Mesenchymal stem cell (in vitro differentiated cells and primary cell): ENCODE measurements at regions not wholly inside any gene's neighbourhood (a gene's known extent, or its start where the extent isn't known, plus 50 kb on each side); places are given as distances from the start of the nearest gene placed in this dataset.

Experiments used
- DNase-seq: peaks from one replicate; pipeline ENCODE4 v3.0.0-alpha.2; 2013
- H2AFZ ChIP-seq: one replicate; pipeline ENCODE4 v1.6.1; 2013; ENCODE audit warnings: low read depth, mild to moderate bottlenecking, control low read depth, inconsistent platforms, low read length, moderate library complexity
- H2AK5ac ChIP-seq: 2 replicates; pipeline ENCODE4 v1.6.1; 2013; ENCODE audit warnings: low read length, moderate library complexity, mild to moderate bottlenecking, inconsistent platforms; ENCODE audit not compliant: severe bottlenecking
- H2BK120ac ChIP-seq: one replicate; pipeline ENCODE4 v1.6.1; 2013; ENCODE audit warnings: low read depth, mild to moderate bottlenecking, inconsistent platforms, low read length, moderate library complexity
- H2BK12ac ChIP-seq, 2 experiments: one replicate each; pipeline ENCODE4 v1.6.1; 2013; ENCODE audit warnings: inconsistent platforms in 2 of 2, low read length in 2 of 2, mild to moderate bottlenecking in 2 of 2, moderate library complexity in 2 of 2, control low read depth in 1 of 2
- H2BK15ac ChIP-seq: one replicate; pipeline ENCODE4 v1.6.1; 2013; ENCODE audit warnings: mild to moderate bottlenecking, low read depth, inconsistent platforms; ENCODE audit not compliant: poor library complexity, severe bottlenecking
- H2BK5ac ChIP-seq: 2 replicates; pipeline ENCODE4 v1.6.1; 2013; ENCODE audit warnings: low read depth, mild to moderate bottlenecking, low read length, control low read depth, inconsistent platforms; ENCODE audit not compliant: poor library complexity, severe bottlenecking
- H3K14ac ChIP-seq, 2 experiments: one replicate each; pipeline ENCODE4 v1.6.1; 2013; ENCODE audit warnings: inconsistent platforms in 2 of 2, low read length in 2 of 2, control low read depth in 1 of 2, mild to moderate bottlenecking in 1 of 2, moderate library complexity in 1 of 2
- H3K18ac ChIP-seq, 2 experiments: one replicate each; pipeline ENCODE4 v1.6.1; 2013; ENCODE audit warnings: inconsistent platforms in 2 of 2, low read length in 2 of 2, control low read depth in 1 of 2, low read depth in 1 of 2, mild to moderate bottlenecking in 1 of 2
- H3K23ac ChIP-seq, 2 experiments: one replicate each; pipeline ENCODE4 v1.6.1; 2013; ENCODE audit warnings: inconsistent platforms in 2 of 2, low read length in 2 of 2, mild to moderate bottlenecking in 2 of 2, moderate library complexity in 2 of 2, control low read depth in 1 of 2
- H3K27ac ChIP-seq: 2 replicates; pipeline ENCODE4 v1.5.1; 2013; ENCODE audit warnings: mild to moderate bottlenecking, moderate library complexity, low read length, control low read depth, inconsistent platforms; ENCODE audit not compliant: poor library complexity, severe bottlenecking
- H3K27me3 ChIP-seq, 2 experiments: 2 replicates each; pipeline versions ENCODE4 v1.6.1 to v1.7.0; 2013; ENCODE audit warnings: low read length in 2 of 2, mild to moderate bottlenecking in 2 of 2, moderate library complexity in 2 of 2, control low read depth in 1 of 2, inconsistent platforms in 1 of 2; ENCODE audit not compliant: control insufficient read depth in 1 of 2, insufficient read depth in 1 of 2
- H3K36me3 ChIP-seq, 2 experiments: 2 replicates each; pipeline versions ENCODE4 v1.6.1 to v1.7.0; 2013; ENCODE audit warnings: low read length in 2 of 2, control low read depth in 1 of 2, inconsistent platforms in 1 of 2, low read depth in 1 of 2, mild to moderate bottlenecking in 1 of 2; ENCODE audit not compliant: insufficient read depth in 2 of 2, control insufficient read depth in 1 of 2
- H3K4ac ChIP-seq, 2 experiments: one replicate each; pipeline ENCODE4 v1.6.1; 2013; ENCODE audit warnings: inconsistent platforms in 2 of 2, low read length in 2 of 2, mild to moderate bottlenecking in 2 of 2, moderate library complexity in 2 of 2, control low read depth in 1 of 2, low read depth in 1 of 2
- H3K4me1 ChIP-seq: 2 replicates; pipeline ENCODE4 v1.6.1; 2013; ENCODE audit warnings: low read depth, low read length, control low read depth; ENCODE audit not compliant: control insufficient read depth, insufficient read depth
- H3K4me2 ChIP-seq: 2 replicates; pipeline ENCODE4 v1.6.1; 2013; ENCODE audit warnings: low read length, mild to moderate bottlenecking, inconsistent platforms; ENCODE audit not compliant: poor library complexity, severe bottlenecking
- H3K4me3 ChIP-seq, 2 experiments: 2 replicates each; pipeline versions ENCODE4 v1.5.1 to v1.7.0; 2013; ENCODE audit warnings: low read length in 2 of 2, mild to moderate bottlenecking in 2 of 2, control low read depth in 1 of 2, low read depth in 1 of 2; ENCODE audit not compliant: insufficient read depth in 1 of 2
- H3K79me1 ChIP-seq: replicated peaks from 2 replicates; pipeline ENCODE4 v1.6.1; 2013; ENCODE audit warnings: mild to moderate bottlenecking, control low read depth, low read length, inconsistent platforms; ENCODE audit not compliant: poor library complexity, severe bottlenecking
- H3K9ac ChIP-seq: 2 replicates; pipeline ENCODE4 v1.7.0; 2013; ENCODE audit warnings: mild to moderate bottlenecking, low read length, moderate library complexity
- H3K9me3 ChIP-seq: 2 replicates; pipeline ENCODE4 v1.7.0; 2013; ENCODE audit warnings: mild to moderate bottlenecking, low read length; ENCODE audit not compliant: control insufficient read depth
- H4K8ac ChIP-seq: one replicate; pipeline ENCODE4 v1.6.1; 2013; ENCODE audit warnings: inconsistent platforms, mild to moderate bottlenecking, low read length, moderate library complexity
- H4K91ac ChIP-seq: one replicate; pipeline ENCODE4 v1.6.1; 2013; ENCODE audit warnings: mild to moderate bottlenecking, low read length, inconsistent platforms
- WGBS: methylation state at CpG from one replicate; pipeline ENCODE4 v1.1.7; 2013; ENCODE audit warnings: mixed read lengths; 5-methylcytosine and 5-hydroxymethylcytosine counted together

- Histone ChIP-seq H2AK5ac (no peak overlapping the region), H3K27me3 (no peaks in the 10 kb centered on the region), H2BK15ac (peak overlapping the region; percentile 74), H4K91ac (no peak overlapping the region), H3K4ac (no peak overlapping the region), H2BK120ac (no peak overlapping the region), H3K14ac (no peak overlapping the region), H2AFZ (no peak overlapping the region), H3K4me2 (no peak overlapping the region), H3K4me1 (peaks cover 4% of the 10 kb centered on the region), H3K9me3 (no peaks in the 10 kb centered on the region), H3K23ac (no peak overlapping the region), H3K18ac (peak overlapping the region in 1 of 2 experiments; percentile 18), H3K36me3 (no peaks in the 10 kb centered on the region), H4K8ac (no peak overlapping the region), H3K27ac (no peak overlapping the region), H3K4me3 (no peak overlapping the region), H3K79me1 (no peaks in the 10 kb centered on the region), H2BK12ac (peak overlapping the region in 1 of 2 experiments; percentile 42), H3K9ac (peak overlapping the region; percentile 9), H2BK5ac (no peak overlapping the region)
- 79% methylated on average over 2 of the region's 4 CpGs for WGBS
- DNase-seq: no peak
Observed at GRCh38 chr11:95495706-95496105, 264.7 kb upstream of the SESN3 start.

- Histone ChIP-seq H3K18ac (no peak overlapping the region), H3K4me1 (peaks cover 4% of the 10 kb centered on the region), H3K79me1 (no peaks in the 10 kb centered on the region), H3K14ac (no peak overlapping the region), H2BK120ac (no peak overlapping the region), H3K27me3 (no peaks in the 10 kb centered on the region), H2AFZ (no peak overlapping the region), H2BK12ac (no peak overlapping the region), H4K91ac (no peak overlapping the region), H3K36me3 (no peaks in the 10 kb centered on the region), H3K9me3 (no peaks in the 10 kb centered on the region), H3K4ac (no peak overlapping the region), H4K8ac (no peak overlapping the region), H3K27ac (no peak overlapping the region), H3K4me3 (no peak overlapping the region), H2AK5ac (no peak overlapping the region), H3K4me2 (no peak overlapping the region), H2BK15ac (no peak overlapping the region), H3K9ac (no peak overlapping the region), H3K23ac (no peak overlapping the region), H2BK5ac (no peak overlapping the region)
- no peak for DNase-seq
- WGBS: no CpG with 5 or more reads among the region's 1 CpG
Observed at GRCh38 chr11:95494856-95495255, 263.9 kb upstream of the SESN3 start.

DNA sequence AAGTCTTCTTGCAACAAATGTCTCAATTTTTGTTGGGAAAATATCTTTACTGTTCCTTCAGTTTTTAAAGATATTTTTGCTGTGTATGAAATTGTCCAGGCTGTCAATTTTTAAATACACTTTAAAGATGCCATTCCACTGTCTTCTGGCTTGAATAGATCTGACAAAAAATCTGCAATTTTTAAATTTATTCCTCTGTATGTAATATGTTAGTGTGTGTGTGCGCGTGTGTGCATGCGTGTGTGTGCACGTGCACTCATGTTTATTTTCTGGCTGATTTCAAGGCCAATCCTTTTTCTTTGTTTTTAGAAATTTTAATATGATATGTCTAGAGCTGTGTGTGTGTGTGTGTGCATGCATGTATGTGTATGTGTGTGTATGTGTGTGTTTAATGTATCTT is 263.2 kb upstream of the SESN3 start:
- no peak overlapping the region for H2AK5ac ChIP-seq
- H2BK15ac ChIP-seq: no peak overlapping the region
- DNase-seq: no peak
- no peak overlapping the region for H3K27ac ChIP-seq
- H3K4me2 ChIP-seq: no peak overlapping the region
- no peak overlapping the region for H3K23ac ChIP-seq
- peaks cover 4% of the 10 kb centered on the region for H3K4me1 ChIP-seq
- H2BK12ac ChIP-seq: no peak overlapping the region
- no peak overlapping the region for H3K18ac ChIP-seq
- 99% methylated on average over 4 of the region's 4 CpGs for WGBS
- no peak overlapping the region for H4K8ac ChIP-seq
- H3K9me3 ChIP-seq: no peaks in the 10 kb centered on the region
- no peak overlapping the region for H3K14ac ChIP-seq
- no peak overlapping the region for H2AFZ ChIP-seq
- H3K27me3 ChIP-seq: no peaks in the 10 kb centered on the region
- H3K4ac ChIP-seq: no peak overlapping the region
- H2BK5ac ChIP-seq: no peak overlapping the region
- H3K9ac ChIP-seq: no peak overlapping the region
- H3K79me1 ChIP-seq: no peaks in the 10 kb centered on the region
- H4K91ac ChIP-seq: no peak overlapping the region
- no peak overlapping the region for H3K4me3 ChIP-seq
- no peaks in the 10 kb centered on the region for H3K36me3 ChIP-seq
- H2BK120ac ChIP-seq: no peak overlapping the region

GRCh38 chr11:95490625-95491024 is 259.6 kb upstream of the SESN3 start:
- Histone ChIP-seq H3K27ac (no peak overlapping the region), H2AFZ (no peak overlapping the region), H3K4ac (no peak overlapping the region), H3K9ac (no peak overlapping the region), H3K27me3 (no peaks in the 10 kb centered on the region), H3K4me2 (no peak overlapping the region), H2BK12ac (no peak overlapping the region), H2AK5ac (no peak overlapping the region), H3K9me3 (no peaks in the 10 kb centered on the region), H3K18ac (no peak overlapping the region), H4K8ac (no peak overlapping the region), H3K4me3 (no peak overlapping the region), H2BK120ac (no peak overlapping the region), H4K91ac (no peak overlapping the region), H3K79me1 (no peaks in the 10 kb centered on the region), H3K23ac (no peak overlapping the region), H3K14ac (no peak overlapping the region), H3K4me1 (no peaks in the 10 kb centered on the region), H3K36me3 (no peaks in the 10 kb centered on the region), H2BK5ac (no peak overlapping the region), H2BK15ac (no peak overlapping the region)
- 54% methylated on average over 1 of the region's 1 CpG for WGBS
- no peak for DNase-seq
